ENCODE measurements at regions not wholly inside any gene's neighbourhood (a gene's known extent, or its start where the extent isn't known, plus 50 kb on each side); places are given as distances from the start of the nearest gene placed in this dataset.

DNA sequence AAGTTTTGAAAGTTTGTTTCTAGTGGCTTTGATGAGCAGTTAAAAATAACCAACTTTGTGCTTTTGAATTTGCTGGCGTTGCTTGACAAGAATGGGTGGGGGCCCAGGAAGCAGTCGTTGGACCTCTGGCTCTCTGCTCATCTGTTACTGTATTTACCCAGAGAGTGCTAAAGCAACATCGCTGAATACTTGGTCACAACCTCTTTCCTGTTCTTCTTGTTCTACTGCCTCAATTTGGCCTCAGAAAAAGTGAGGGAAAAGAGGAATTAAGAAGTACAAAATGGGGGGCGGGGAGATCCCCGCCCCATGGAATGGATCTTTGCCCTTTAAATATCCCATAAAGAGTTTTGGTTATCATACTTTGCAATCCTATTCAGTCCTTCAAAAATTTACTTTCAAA is 221.5 kb upstream of the G2E3 start:
- TF ChIP-seq RAD21 (IDR thresholded peaks at IDR 0.05; ENCODE audit: low read depth) (no peak), EGR1 (IDR thresholded peaks at IDR 0.05) (no peak), CEBPB (IDR thresholded peaks at IDR 0.05) (no peak), ZBTB7A (IDR thresholded peaks at IDR 0.05; ENCODE audit: low read depth) (no peak), CREB1 (IDR thresholded peaks at IDR 0.05; ENCODE audit: low read depth) (no peak), NFIC (IDR thresholded peaks at IDR 0.05) (no peak), FOXM1 (IDR thresholded peaks at IDR 0.05; ENCODE audit: borderline replicate concordance, low read depth) (no peak), EP300 (IDR thresholded peaks at IDR 0.05; ENCODE audit: borderline replicate concordance) (no peak), TCF12 (IDR thresholded peaks at IDR 0.05; ENCODE audit: low read depth) (no peak), TEAD4 (IDR thresholded peaks at IDR 0.05) (no peak), YY1 (IDR thresholded peaks at IDR 0.05; ENCODE audit: low read depth) (no peak), TAF1 (IDR thresholded peaks at IDR 0.05; ENCODE audit: low read depth) (no peak)
- TF ChIP-seq, protein P1, sequence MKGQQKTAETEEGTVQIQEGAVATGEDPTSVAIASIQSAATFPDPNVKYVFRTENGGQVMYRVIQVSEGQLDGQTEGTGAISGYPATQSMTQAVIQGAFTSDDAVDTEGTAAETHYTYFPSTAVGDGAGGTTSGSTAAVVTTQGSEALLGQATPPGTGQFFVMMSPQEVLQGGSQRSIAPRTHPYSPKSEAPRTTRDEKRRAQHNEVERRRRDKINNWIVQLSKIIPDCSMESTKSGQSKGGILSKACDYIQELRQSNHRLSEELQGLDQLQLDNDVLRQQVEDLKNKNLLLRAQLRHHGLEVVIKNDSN (IDR thresholded peaks at IDR 0.05): no peak
- TF ChIP-seq, protein P2, sequence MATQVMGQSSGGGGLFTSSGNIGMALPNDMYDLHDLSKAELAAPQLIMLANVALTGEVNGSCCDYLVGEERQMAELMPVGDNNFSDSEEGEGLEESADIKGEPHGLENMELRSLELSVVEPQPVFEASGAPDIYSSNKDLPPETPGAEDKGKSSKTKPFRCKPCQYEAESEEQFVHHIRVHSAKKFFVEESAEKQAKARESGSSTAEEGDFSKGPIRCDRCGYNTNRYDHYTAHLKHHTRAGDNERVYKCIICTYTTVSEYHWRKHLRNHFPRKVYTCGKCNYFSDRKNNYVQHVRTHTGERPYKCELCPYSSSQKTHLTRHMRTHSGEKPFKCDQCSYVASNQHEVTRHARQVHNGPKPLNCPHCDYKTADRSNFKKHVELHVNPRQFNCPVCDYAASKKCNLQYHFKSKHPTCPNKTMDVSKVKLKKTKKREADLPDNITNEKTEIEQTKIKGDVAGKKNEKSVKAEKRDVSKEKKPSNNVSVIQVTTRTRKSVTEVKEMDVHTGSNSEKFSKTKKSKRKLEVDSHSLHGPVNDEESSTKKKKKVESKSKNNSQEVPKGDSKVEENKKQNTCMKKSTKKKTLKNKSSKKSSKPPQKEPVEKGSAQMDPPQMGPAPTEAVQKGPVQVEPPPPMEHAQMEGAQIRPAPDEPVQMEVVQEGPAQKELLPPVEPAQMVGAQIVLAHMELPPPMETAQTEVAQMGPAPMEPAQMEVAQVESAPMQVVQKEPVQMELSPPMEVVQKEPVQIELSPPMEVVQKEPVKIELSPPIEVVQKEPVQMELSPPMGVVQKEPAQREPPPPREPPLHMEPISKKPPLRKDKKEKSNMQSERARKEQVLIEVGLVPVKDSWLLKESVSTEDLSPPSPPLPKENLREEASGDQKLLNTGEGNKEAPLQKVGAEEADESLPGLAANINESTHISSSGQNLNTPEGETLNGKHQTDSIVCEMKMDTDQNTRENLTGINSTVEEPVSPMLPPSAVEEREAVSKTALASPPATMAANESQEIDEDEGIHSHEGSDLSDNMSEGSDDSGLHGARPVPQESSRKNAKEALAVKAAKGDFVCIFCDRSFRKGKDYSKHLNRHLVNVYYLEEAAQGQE (IDR thresholded peaks at IDR 0.05; ENCODE audit: low read depth): no peak
- TF ChIP-seq, protein P3, sequence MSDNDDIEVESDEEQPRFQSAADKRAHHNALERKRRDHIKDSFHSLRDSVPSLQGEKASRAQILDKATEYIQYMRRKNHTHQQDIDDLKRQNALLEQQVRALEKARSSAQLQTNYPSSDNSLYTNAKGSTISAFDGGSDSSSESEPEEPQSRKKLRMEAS (IDR thresholded peaks at IDR 0.05): no peak

DNA sequence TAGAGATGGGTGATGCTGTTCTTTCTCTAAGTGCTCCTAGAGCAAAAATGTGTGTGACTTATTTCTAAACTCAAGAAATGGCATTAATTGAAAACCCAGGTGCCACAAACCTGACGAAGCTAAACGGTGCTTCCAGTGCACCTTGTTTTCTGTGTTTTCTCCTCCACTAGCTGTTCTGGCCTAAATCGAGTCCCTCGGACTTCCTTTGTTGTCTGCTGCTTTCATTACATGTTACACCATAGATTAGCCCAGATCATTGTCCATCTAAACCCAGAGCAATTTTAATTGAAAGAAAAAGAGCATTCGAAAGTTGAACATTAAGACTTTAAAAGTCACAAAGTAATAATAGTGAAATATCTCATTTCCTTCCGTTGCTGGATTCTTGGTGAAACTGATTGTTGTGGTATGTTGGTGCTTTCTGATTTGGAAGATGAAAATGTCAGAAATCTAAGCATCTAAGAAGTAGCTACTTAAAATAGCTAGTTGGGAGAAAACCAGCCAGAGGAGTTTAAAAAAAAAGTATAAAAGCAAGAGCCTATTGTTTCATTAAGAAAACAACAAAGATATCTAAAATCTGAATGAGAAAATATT is 219.6 kb upstream of the G2E3 start:
- TF ChIP-seq ZBTB7A (IDR thresholded peaks at IDR 0.05; ENCODE audit: low read depth) (no peak), FOXM1 (IDR thresholded peaks at IDR 0.05; ENCODE audit: borderline replicate concordance, low read depth) (no peak), EP300 (IDR thresholded peaks at IDR 0.05; ENCODE audit: borderline replicate concordance) (no peak), TEAD4 (IDR thresholded peaks at IDR 0.05) (no peak), TCF12 (IDR thresholded peaks at IDR 0.05; ENCODE audit: low read depth) (no peak), YY1 (IDR thresholded peaks at IDR 0.05; ENCODE audit: low read depth) (no peak), EGR1 (IDR thresholded peaks at IDR 0.05) (no peak), CREB1 (IDR thresholded peaks at IDR 0.05; ENCODE audit: low read depth) (no peak), RAD21 (IDR thresholded peaks at IDR 0.05; ENCODE audit: low read depth) (no peak), CEBPB (IDR thresholded peaks at IDR 0.05) (no peak), TAF1 (IDR thresholded peaks at IDR 0.05; ENCODE audit: low read depth) (no peak), NFIC (IDR thresholded peaks at IDR 0.05) (no peak)
- TF ChIP-seq, protein P2 (IDR thresholded peaks at IDR 0.05; ENCODE audit: low read depth): no peak
- TF ChIP-seq, protein P3 (IDR thresholded peaks at IDR 0.05): no peak

DNA sequence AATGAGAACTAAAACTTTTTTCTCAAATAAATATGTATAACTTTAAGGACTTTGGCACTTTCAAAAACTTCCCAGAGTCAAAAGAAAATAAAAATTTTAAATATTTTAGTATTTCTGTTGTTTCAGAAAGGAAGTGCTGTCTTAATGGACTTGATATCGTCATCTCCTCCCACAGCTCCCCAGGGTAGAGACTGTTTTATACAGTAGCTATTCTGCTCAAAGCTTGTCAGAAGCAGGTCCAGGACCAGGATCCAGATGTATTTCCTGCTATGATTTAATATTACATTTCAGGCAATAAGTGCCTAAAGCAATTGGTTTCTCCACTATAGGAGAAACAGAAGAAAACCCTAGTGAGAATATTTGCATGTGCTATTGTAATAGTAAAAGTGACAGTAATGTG is 218.5 kb upstream of the G2E3 start:
- no peak for TF ChIP-seq YY1 (IDR thresholded peaks at IDR 0.05; ENCODE audit: low read depth)
- TF ChIP-seq EP300 (IDR thresholded peaks at IDR 0.05; ENCODE audit: borderline replicate concordance): no peak
- no peak for TF ChIP-seq TAF1 (IDR thresholded peaks at IDR 0.05; ENCODE audit: low read depth)

DNA sequence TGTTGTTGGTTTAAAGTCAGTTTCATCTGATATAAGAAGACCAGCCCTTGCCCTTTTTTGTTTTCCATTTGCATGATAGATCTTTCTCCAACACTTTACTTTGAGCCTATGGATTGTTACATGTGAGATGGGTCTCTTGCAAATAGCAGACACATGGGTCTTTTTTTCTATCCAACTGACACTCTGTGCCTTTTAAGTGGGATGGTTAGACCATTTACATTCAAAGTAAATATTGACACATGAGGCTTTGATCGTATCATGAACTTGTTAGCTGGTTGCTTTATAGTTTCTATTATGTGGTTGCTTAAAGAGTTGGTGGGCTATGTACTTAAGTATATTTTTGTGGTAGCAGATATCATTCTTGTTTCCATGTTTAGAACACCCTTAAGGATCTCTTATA is 213.4 kb upstream of the G2E3 start:
- TF ChIP-seq FOXM1 (IDR thresholded peaks at IDR 0.05; ENCODE audit: borderline replicate concordance, low read depth): no peak

DNA sequence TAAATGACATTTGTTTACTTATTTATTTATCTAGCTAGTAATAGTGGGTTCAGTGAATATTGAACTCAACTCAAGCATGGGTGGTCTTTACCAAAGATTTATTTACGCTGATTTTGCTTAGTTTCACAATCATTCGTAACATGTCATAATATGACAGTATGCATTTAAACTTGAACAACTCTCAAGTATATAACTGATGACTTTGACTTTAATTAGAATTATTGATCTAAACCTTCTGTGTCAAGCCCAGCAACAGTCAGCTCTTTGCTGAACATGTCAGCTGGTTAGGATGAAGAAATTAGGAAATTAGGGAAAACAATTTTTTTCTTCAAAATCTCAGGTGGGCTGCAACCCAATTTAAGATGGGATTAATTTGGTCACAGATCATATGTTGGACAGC is 210.5 kb upstream of the G2E3 start:
- no peak for TF ChIP-seq CEBPB (IDR thresholded peaks at IDR 0.05)
- no peak for TF ChIP-seq YY1 (IDR thresholded peaks at IDR 0.05; ENCODE audit: low read depth)
- TF ChIP-seq, protein P1 (IDR thresholded peaks at IDR 0.05): no peak
- TF ChIP-seq, protein P3 (IDR thresholded peaks at IDR 0.05): no peak
- no peak for TF ChIP-seq ZBTB7A (IDR thresholded peaks at IDR 0.05; ENCODE audit: low read depth)
- no peak for TF ChIP-seq TCF12 (IDR thresholded peaks at IDR 0.05; ENCODE audit: low read depth)
- TF ChIP-seq TEAD4 (IDR thresholded peaks at IDR 0.05): no peak
- TF ChIP-seq, protein P2 (IDR thresholded peaks at IDR 0.05; ENCODE audit: low read depth): no peak
- no peak for TF ChIP-seq EGR1 (IDR thresholded peaks at IDR 0.05)
- TF ChIP-seq RAD21 (IDR thresholded peaks at IDR 0.05; ENCODE audit: low read depth): no peak
- no peak for TF ChIP-seq CREB1 (IDR thresholded peaks at IDR 0.05; ENCODE audit: low read depth)
- TF ChIP-seq EP300 (IDR thresholded peaks at IDR 0.05; ENCODE audit: borderline replicate concordance): no peak
- no peak for TF ChIP-seq NFIC (IDR thresholded peaks at IDR 0.05)
- no peak for TF ChIP-seq TAF1 (IDR thresholded peaks at IDR 0.05; ENCODE audit: low read depth)
- TF ChIP-seq FOXM1 (IDR thresholded peaks at IDR 0.05; ENCODE audit: borderline replicate concordance, low read depth): no peak
